GM19240 (cell line): ENCODE measurements at regions not wholly inside any gene's neighbourhood (a gene's known extent, or its start where the extent isn't known, plus 50 kb on each side); places are given as distances from the start of the nearest gene placed in this dataset.

Experiments used
- DNase-seq: peaks from one replicate; pipeline ENCODE4 v3.0.0; 2011; ENCODE audit warnings: low spot score; ENCODE audit not compliant: insufficient read length

GRCh38 chr9:115930472-115930871 lies 223.1 kb upstream of the PAPPA start:
- no peak for DNase-seq

GRCh38 chr9:115938479-115938878 lies 215.1 kb upstream of the PAPPA start:
- DNase-seq = no peak

- no peak for DNase-seq
Measured at GRCh38 chr9:115939065-115939765, 214.4 kb upstream of the PAPPA start.

GRCh38 chr9:115941561-115942315 lies 211.9 kb upstream of the PAPPA start:
- no peak for DNase-seq

GRCh38 chr9:115943431-115944165 lies 210.0 kb upstream of the PAPPA start:
- DNase-seq = no peak

- no peak for DNase-seq
Measured at GRCh38 chr9:115944166-115944948, 209.2 kb upstream of the PAPPA start.

- no peak for DNase-seq
Measured at GRCh38 chr9:115945009-115945431, 208.6 kb upstream of the PAPPA start.

GRCh38 chr9:115946530-115946929 lies 207.1 kb upstream of the PAPPA start:
- DNase-seq = no peak

GRCh38 chr9:115951977-115952376 lies 201.6 kb upstream of the PAPPA start:
- DNase-seq = no peak

GRCh38 chr9:115952430-115953292 lies 200.9 kb upstream of the PAPPA start:
- DNase-seq = no peak

GRCh38 chr9:115956371-115956770 lies 197.2 kb upstream of the PAPPA start:
- DNase-seq = no peak

GRCh38 chr9:115957585-115957984 lies 196.0 kb upstream of the PAPPA start:
- no peak for DNase-seq

GRCh38 chr9:115964710-115965347 lies 188.8 kb upstream of the PAPPA start:
- DNase-seq = no peak

- no peak for DNase-seq
Measured at GRCh38 chr9:115966660-115967059, 186.9 kb upstream of the PAPPA start.

GRCh38 chr9:115969096-115969495 lies 184.5 kb upstream of the PAPPA start:
- DNase-seq = no peak

GRCh38 chr9:115972362-115972761 lies 181.2 kb upstream of the PAPPA start:
- no peak for DNase-seq

GRCh38 chr9:115972843-115973595 lies 180.6 kb upstream of the PAPPA start:
- DNase-seq = no peak

- no peak for DNase-seq
Measured at GRCh38 chr9:115976781-115977180, 176.8 kb upstream of the PAPPA start.

GRCh38 chr9:115978091-115978490 lies 175.5 kb upstream of the PAPPA start:
- DNase-seq = no peak
